SH-SY5Y (cell line): ENCODE measurements at regions not wholly inside any gene's neighbourhood (a gene's known extent, or its start where the extent isn't known, plus 50 kb on each side); places are given as distances from the start of the nearest gene placed in this dataset.

Experiments
- GATA2 ChIP-seq: IDR thresholded peaks from 2 replicates; pipeline ENCODE4 v1.6.1; 2011; ENCODE audit warnings: mild to moderate bottlenecking, low read depth, low read length
- GATA3 ChIP-seq: IDR thresholded peaks from 2 replicates; pipeline ENCODE4 v1.6.1; 2011; ENCODE audit warnings: low read depth, mild to moderate bottlenecking, low read length, moderate library complexity

- TF ChIP-seq GATA3: no peak
- no peak for TF ChIP-seq GATA2
Measured at GRCh38 chr18:38473535-38473934, 907.9 kb upstream of the CELF4 start.

- TF ChIP-seq GATA3 (no peak), GATA2 (no peak)
Measured at GRCh38 chr18:38470421-38470820, 904.8 kb upstream of the CELF4 start.

- no peak for TF ChIP-seq GATA3
- no peak for TF ChIP-seq GATA2
Measured at GRCh38 chr18:38466426-38466825, 900.8 kb upstream of the CELF4 start.

GRCh38 chr18:38464024-38464423, 898.4 kb upstream of the CELF4 start:
- no peak for TF ChIP-seq GATA3
- TF ChIP-seq GATA2: no peak

GRCh38 chr18:38460657-38461056, 895.1 kb upstream of the CELF4 start:
- TF ChIP-seq GATA2 (no peak), GATA3 (no peak)

- no peak for TF ChIP-seq GATA2
- no peak for TF ChIP-seq GATA3
Measured at GRCh38 chr18:38459131-38459994, 893.8 kb upstream of the CELF4 start.

- TF ChIP-seq GATA2: no peak
- TF ChIP-seq GATA3: no peak
Measured at GRCh38 chr18:38458698-38459097, 893.1 kb upstream of the CELF4 start.

GRCh38 chr18:38456253-38456652, 890.7 kb upstream of the CELF4 start:
- TF ChIP-seq GATA2 (no peak), GATA3 (no peak)

GRCh38 chr18:38454764-38455469, 889.3 kb upstream of the CELF4 start:
- no peak for TF ChIP-seq GATA3
- TF ChIP-seq GATA2: no peak

- TF ChIP-seq GATA3 (no peak), GATA2 (no peak)
Measured at GRCh38 chr18:38453880-38454279, 888.3 kb upstream of the CELF4 start.

- no peak for TF ChIP-seq GATA2
- no peak for TF ChIP-seq GATA3
Measured at GRCh38 chr18:38450876-38451275, 885.3 kb upstream of the CELF4 start.

GRCh38 chr18:38445804-38446145, 880.2 kb upstream of the CELF4 start:
- no peak for TF ChIP-seq GATA3
- TF ChIP-seq GATA2: no peak

- no peak for TF ChIP-seq GATA2
- TF ChIP-seq GATA3: no peak
Measured at GRCh38 chr18:38444971-38445803, 879.6 kb upstream of the CELF4 start.

- no peak for TF ChIP-seq GATA3
- no peak for TF ChIP-seq GATA2
Measured at GRCh38 chr18:38427736-38428135, 862.1 kb upstream of the CELF4 start.
